HCT116 (cell line): ENCODE measurements at regions not wholly inside any gene's neighbourhood (a gene's known extent, or its start where the extent isn't known, plus 50 kb on each side); places are given as distances from the start of the nearest gene placed in this dataset.

Experiments used
- ATAC-seq: fragments of 200-7000 bp; cut with Tn5 transposase; 2 replicates; pipeline ENCODE4 v1.9.1; 2020; ENCODE audit warnings: mild to moderate bottlenecking, moderate library complexity
- BruUV-seq: library from RNA; stranded (reverse); fragments of 400-500 nt; replicated peaks from 2 replicates; lab custom pipeline; 2021; lab: Mats Ljungman, UMichigan
- CTCF ChIA-PET: fragments of 300-600 bp; sonication (Branson Sonifier 250); formaldehyde crosslinking; loops from one replicate; lab custom pipeline; 2021; ENCODE audit warnings: antibody characterized with exemption; lab: Charles Lee
- POLR2A ChIA-PET: fragments of 300-600, 350-600 bp; sonication (Branson Sonifier 250); formaldehyde crosslinking; loops from one replicate; lab custom pipeline; 2021; ENCODE audit warnings: antibody characterized with exemption; lab: Charles Lee
- RAD21 ChIA-PET, 2 experiments: fragments of 300-600 bp; sonication (Branson Sonifier 250); formaldehyde crosslinking; loops; one replicate each; lab custom pipeline; 2023; ENCODE audit warnings: low total read pairs in 2 of 2; ENCODE audit not compliant: uncharacterized antibody in 2 of 2, unreplicated experiment in 2 of 2, low non-redundant PET in 1 of 2; lab: Charles Lee
- DNase-seq: peaks from one replicate; pipeline ENCODE4 v3.0.0-alpha.2; 2010; ENCODE audit warnings: low read depth, low spot score
- H2AFZ ChIP-seq: fragments of 200-600 bp; shearing (Covaris generic), sonication (generic); 2 replicates; pipeline ENCODE4 v1.6.1; 2017; ENCODE audit warnings: low read depth, mixed run types, mixed read lengths, antibody characterized with exemption, low read length; ENCODE audit not compliant: poor library complexity, severe bottlenecking
- H3K27ac ChIP-seq: 2 replicates; pipeline ENCODE4 v1.5.1; 2012; ENCODE audit warnings: low read depth, low read length
- H3K27me3 ChIP-seq: fragments of 200-600 bp; sonication (generic); 2 replicates; pipeline ENCODE4 v1.6.1; 2016; ENCODE audit warnings: mixed run types, low read length, mixed read lengths; ENCODE audit not compliant: insufficient read depth
- H3K36me3 ChIP-seq, 2 experiments: fragments of 200-500 bp in 1 of 2; fragments of 200-600 bp in 1 of 2; sonication (Bioruptor generic) in 1 of 2; sonication (generic) in 1 of 2; 2 replicates each; pipeline versions ENCODE4 v1.5.1 to v1.6.1; 2014 to 2016; ENCODE audit warnings: low read length in 2 of 2, inconsistent platforms in 1 of 2, mixed read lengths in 1 of 2, mixed run types in 1 of 2; ENCODE audit not compliant: insufficient read depth in 2 of 2, control insufficient read depth in 1 of 2
- H3K4me1 ChIP-seq, 2 experiments: fragments of 200-600 bp in 1 of 2; sonication (generic) in 1 of 2; 2 replicates each; pipeline versions ENCODE4 v1.5.1 to v1.6.1; 2012 to 2017; ENCODE audit warnings: low read length in 2 of 2, inconsistent platforms in 1 of 2, mild to moderate bottlenecking in 1 of 2, mixed read lengths in 1 of 2, mixed run types in 1 of 2, moderate library complexity in 1 of 2; ENCODE audit not compliant: insufficient read depth in 2 of 2, control insufficient read depth in 1 of 2
- H3K4me2 ChIP-seq: fragments of 200-600 bp; sonication (generic); 2 replicates; pipeline ENCODE4 v1.6.1; 2017; ENCODE audit warnings: mixed run types, low read length, mixed read lengths
- H3K4me3 ChIP-seq, 2 experiments: fragments of 200-600 bp in 1 of 2; sonication (generic) in 1 of 2; replicated peaks in 1 of 2; 2 replicates each; pipeline ENCODE4 v1.5.1; 2011 to 2016; ENCODE audit warnings: low read length in 2 of 2, control low read depth in 1 of 2, low read depth in 1 of 2, mild to moderate bottlenecking in 1 of 2, mixed read lengths in 1 of 2, mixed run types in 1 of 2
- H3K79me2 ChIP-seq: fragments of 200-600 bp; sonication (generic); 2 replicates; pipeline ENCODE4 v1.6.1; 2017; ENCODE audit warnings: mild to moderate bottlenecking, mixed run types, low read length, moderate library complexity, mixed read lengths; ENCODE audit not compliant: insufficient read depth
- H3K9ac ChIP-seq: fragments of 200-600 bp; sonication (generic); 2 replicates; pipeline ENCODE4 v1.6.1; 2016; ENCODE audit warnings: low read length, mixed read lengths
- H3K9me2 ChIP-seq: fragments of 200-600 bp; sonication (generic), shearing (Covaris generic); 2 replicates; pipeline ENCODE4 v1.6.1; 2017; ENCODE audit warnings: mixed run types, mild to moderate bottlenecking, moderate library complexity; ENCODE audit not compliant: insufficient read depth
- H3K9me3 ChIP-seq, 2 experiments: fragments of 200-500 bp in 1 of 2; fragments of 200-600 bp in 1 of 2; sonication (Bioruptor generic) in 1 of 2; sonication (generic) in 1 of 2; 2 replicates each; pipeline ENCODE4 v1.6.1; 2014 to 2017; ENCODE audit warnings: low read length in 2 of 2, mixed read lengths in 2 of 2, inconsistent platforms in 1 of 2, low read depth in 1 of 2, mild to moderate bottlenecking in 1 of 2, mixed run types in 1 of 2, moderate library complexity in 1 of 2; ENCODE audit not compliant: control insufficient read depth in 1 of 2, insufficient read depth in 1 of 2
- H4K20me1 ChIP-seq: fragments of 200-600 bp; sonication (generic), shearing (Covaris generic); 2 replicates; pipeline ENCODE4 v1.6.1; 2017; ENCODE audit warnings: mixed run types, mild to moderate bottlenecking, moderate library complexity; ENCODE audit not compliant: insufficient read depth
- ATF3 ChIP-seq: IDR thresholded peaks from 2 replicates; pipeline ENCODE4 v1.6.1; 2012
- CEBPB ChIP-seq: IDR thresholded peaks from 2 replicates; pipeline ENCODE4 v1.6.1; 2012; ENCODE audit warnings: low read depth
- ELF1 ChIP-seq: IDR thresholded peaks from 2 replicates; pipeline ENCODE4 v1.6.1; 2012; ENCODE audit warnings: low read depth, borderline replicate concordance
- EZH2 ChIP-seq: fragments of 200-600 bp; sonication (generic); IDR thresholded peaks from 2 replicates; pipeline ENCODE4 v1.6.1; 2017; ENCODE audit warnings: antibody characterized with exemption, mixed run types
- EZH2phosphoT487 ChIP-seq: fragments of 200-600 bp; IDR thresholded peaks from 2 replicates; pipeline ENCODE4 v1.6.1; 2018; ENCODE audit warnings: antibody characterized with exemption, borderline replicate concordance
- FOSL1 ChIP-seq: IDR thresholded peaks from 2 replicates; pipeline ENCODE4 v1.6.1; 2012; ENCODE audit warnings: low read depth
- JUND ChIP-seq: IDR thresholded peaks from 2 replicates; pipeline ENCODE4 v1.6.1; 2012
- POLR2A ChIP-seq: IDR thresholded peaks from 2 replicates; pipeline ENCODE4 v1.7.0; 2011; ENCODE audit warnings: borderline replicate concordance; ENCODE audit not compliant: insufficient read depth, insufficient read length; ENCODE audit errors: extremely low read depth
- POLR2AphosphoS5 ChIP-seq: IDR thresholded peaks from 2 replicates; pipeline ENCODE4 v1.6.1; 2011; ENCODE audit warnings: mild to moderate bottlenecking, low read depth, low read length, moderate library complexity
- SRF ChIP-seq: IDR thresholded peaks from 2 replicates; pipeline ENCODE4 v1.6.1; 2012; ENCODE audit warnings: low read depth
- ZBTB33 ChIP-seq: IDR thresholded peaks from 2 replicates; pipeline ENCODE4 v1.6.1; 2011; ENCODE audit warnings: mild to moderate bottlenecking, low read length, moderate library complexity; ENCODE audit not compliant: insufficient replicate concordance; ENCODE audit errors: extremely low read depth
- intact Hi-C: fragments of 100-400 bp; cut with micrococcal nuclease; formaldehyde crosslinking; loops from 2 replicates; pipeline ENCODE4 v1.10.0; 2022
- TF ChIP-seq, protein P1 (sequence below): IDR thresholded peaks from 2 replicates; pipeline ENCODE4 v1.6.1; 2012; ENCODE audit warnings: low read depth

- no peak for ATAC-seq
- no peak overlapping the region for H2AFZ ChIP-seq
Observed at GRCh38 chr2:142825861-142826260, 51.6 kb upstream of the KYNU start.

More at GRCh38 chr2:142825861-142826260, 51.6 kb upstream of the KYNU start:
- intact Hi-C loops, result no loop called here
- Histone ChIP-seq H3K9me2 (no peaks in the 10 kb centered on the region), H3K27me3 (no peaks in the 10 kb centered on the region), H3K4me3 (no peak overlapping the region), H3K9me3 (no peaks in the 10 kb centered on the region), H3K4me2 (no peak overlapping the region), H3K4me1 (no peaks in the 10 kb centered on the region), H3K9ac (no peak overlapping the region), H4K20me1 (no peaks in the 10 kb centered on the region), H3K36me3 (no peaks in the 10 kb centered on the region), H3K79me2 (no peaks in the 10 kb centered on the region), H3K27ac (no peak overlapping the region)
- DNase-seq, result no peak
- TF ChIP-seq ZBTB33 (no peak), SRF (no peak), JUND (no peak), EZH2 (no peak), CEBPB (no peak), POLR2A (no peak), POLR2AphosphoS5 (no peak), FOSL1 (no peak), ATF3 (no peak), EZH2phosphoT487 (no peak), ELF1 (no peak)
- TF ChIP-seq, protein P1, sequence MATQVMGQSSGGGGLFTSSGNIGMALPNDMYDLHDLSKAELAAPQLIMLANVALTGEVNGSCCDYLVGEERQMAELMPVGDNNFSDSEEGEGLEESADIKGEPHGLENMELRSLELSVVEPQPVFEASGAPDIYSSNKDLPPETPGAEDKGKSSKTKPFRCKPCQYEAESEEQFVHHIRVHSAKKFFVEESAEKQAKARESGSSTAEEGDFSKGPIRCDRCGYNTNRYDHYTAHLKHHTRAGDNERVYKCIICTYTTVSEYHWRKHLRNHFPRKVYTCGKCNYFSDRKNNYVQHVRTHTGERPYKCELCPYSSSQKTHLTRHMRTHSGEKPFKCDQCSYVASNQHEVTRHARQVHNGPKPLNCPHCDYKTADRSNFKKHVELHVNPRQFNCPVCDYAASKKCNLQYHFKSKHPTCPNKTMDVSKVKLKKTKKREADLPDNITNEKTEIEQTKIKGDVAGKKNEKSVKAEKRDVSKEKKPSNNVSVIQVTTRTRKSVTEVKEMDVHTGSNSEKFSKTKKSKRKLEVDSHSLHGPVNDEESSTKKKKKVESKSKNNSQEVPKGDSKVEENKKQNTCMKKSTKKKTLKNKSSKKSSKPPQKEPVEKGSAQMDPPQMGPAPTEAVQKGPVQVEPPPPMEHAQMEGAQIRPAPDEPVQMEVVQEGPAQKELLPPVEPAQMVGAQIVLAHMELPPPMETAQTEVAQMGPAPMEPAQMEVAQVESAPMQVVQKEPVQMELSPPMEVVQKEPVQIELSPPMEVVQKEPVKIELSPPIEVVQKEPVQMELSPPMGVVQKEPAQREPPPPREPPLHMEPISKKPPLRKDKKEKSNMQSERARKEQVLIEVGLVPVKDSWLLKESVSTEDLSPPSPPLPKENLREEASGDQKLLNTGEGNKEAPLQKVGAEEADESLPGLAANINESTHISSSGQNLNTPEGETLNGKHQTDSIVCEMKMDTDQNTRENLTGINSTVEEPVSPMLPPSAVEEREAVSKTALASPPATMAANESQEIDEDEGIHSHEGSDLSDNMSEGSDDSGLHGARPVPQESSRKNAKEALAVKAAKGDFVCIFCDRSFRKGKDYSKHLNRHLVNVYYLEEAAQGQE, result no peak
- ChIA-PET CTCF (no interaction called here), RAD21 (no interaction called here), POLR2A (no interaction called here)
- no TSS peak for BruUV-seq
